Neural crest cell (in vitro differentiated cells): ENCODE measurements at regions not wholly inside any gene's neighbourhood (a gene's known extent, or its start where the extent isn't known, plus 50 kb on each side); places are given as distances from the start of the nearest gene placed in this dataset.

ENCODE experiments used
- DNase-seq: peaks from one replicate; pipeline ENCODE4 v3.0.0; 2021; ENCODE audit warnings: low read depth, mixed read lengths, low spot score
- H3K27ac Mint-ChIP-seq: one replicate; pipeline ENCODE4 v1.8.0; 2021; ENCODE audit warnings: mild to moderate bottlenecking, mixed read lengths; ENCODE audit not compliant: unreplicated experiment
- H3K27me3 Mint-ChIP-seq: 2 replicates; pipeline ENCODE4 v1.8.0; 2021; ENCODE audit warnings: low read depth, mild to moderate bottlenecking, mixed read lengths
- H3K36me3 Mint-ChIP-seq: 2 replicates; pipeline ENCODE4 v1.8.0; 2021; ENCODE audit warnings: low read depth, mild to moderate bottlenecking, mixed read lengths
- H3K4me1 Mint-ChIP-seq: 2 replicates; pipeline ENCODE4 v1.8.0; 2021; ENCODE audit warnings: mixed read lengths
- H3K4me3 Mint-ChIP-seq: one replicate; pipeline ENCODE4 v1.8.0; 2021; ENCODE audit warnings: mild to moderate bottlenecking, mixed read lengths
- H3K9me3 Mint-ChIP-seq: 2 replicates; pipeline ENCODE4 v1.8.0; 2021; ENCODE audit warnings: mixed read lengths
- TF ChIP-seq, protein P1 (sequence below): fragments of 200-600 bp; sonication (generic); conservative IDR thresholded peaks from 2 replicates; pipeline ENCODE4 v1.5.0; 2021; ENCODE audit warnings: antibody characterized with exemption, mild to moderate bottlenecking

DNA sequence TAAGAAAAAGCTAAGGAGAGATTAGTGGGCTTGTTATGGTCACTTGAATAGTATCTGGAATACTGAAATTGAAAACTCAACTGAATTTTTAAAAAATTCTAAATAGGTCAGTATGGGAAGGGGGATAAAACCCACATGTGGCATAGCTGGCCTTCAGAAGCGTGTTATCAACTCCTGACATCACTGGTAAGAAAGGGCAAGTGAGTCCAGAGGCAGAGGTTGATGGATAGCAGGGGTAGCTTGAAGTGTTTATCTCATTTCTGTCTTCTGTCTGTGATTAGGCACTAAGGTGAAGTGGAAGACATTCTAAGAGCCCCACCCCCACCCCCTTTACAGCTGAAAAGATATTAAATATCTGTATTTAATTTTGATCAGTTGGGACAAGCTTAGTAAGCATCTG lies 261.4 kb upstream of the TMTC1 start:
- Mint-ChIP-seq H3K4me3 (no peak overlapping the region), H3K4me1 (no peaks in the 10 kb centered on the region), H3K27ac (no peak overlapping the region), H3K27me3 (no peaks in the 10 kb centered on the region), H3K9me3 (peaks cover 4% of the 10 kb centered on the region), H3K36me3 (no peaks in the 10 kb centered on the region)
- TF ChIP-seq, protein P1, sequence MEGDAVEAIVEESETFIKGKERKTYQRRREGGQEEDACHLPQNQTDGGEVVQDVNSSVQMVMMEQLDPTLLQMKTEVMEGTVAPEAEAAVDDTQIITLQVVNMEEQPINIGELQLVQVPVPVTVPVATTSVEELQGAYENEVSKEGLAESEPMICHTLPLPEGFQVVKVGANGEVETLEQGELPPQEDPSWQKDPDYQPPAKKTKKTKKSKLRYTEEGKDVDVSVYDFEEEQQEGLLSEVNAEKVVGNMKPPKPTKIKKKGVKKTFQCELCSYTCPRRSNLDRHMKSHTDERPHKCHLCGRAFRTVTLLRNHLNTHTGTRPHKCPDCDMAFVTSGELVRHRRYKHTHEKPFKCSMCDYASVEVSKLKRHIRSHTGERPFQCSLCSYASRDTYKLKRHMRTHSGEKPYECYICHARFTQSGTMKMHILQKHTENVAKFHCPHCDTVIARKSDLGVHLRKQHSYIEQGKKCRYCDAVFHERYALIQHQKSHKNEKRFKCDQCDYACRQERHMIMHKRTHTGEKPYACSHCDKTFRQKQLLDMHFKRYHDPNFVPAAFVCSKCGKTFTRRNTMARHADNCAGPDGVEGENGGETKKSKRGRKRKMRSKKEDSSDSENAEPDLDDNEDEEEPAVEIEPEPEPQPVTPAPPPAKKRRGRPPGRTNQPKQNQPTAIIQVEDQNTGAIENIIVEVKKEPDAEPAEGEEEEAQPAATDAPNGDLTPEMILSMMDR, result no peak
- DNase-seq, result no peak

DNA sequence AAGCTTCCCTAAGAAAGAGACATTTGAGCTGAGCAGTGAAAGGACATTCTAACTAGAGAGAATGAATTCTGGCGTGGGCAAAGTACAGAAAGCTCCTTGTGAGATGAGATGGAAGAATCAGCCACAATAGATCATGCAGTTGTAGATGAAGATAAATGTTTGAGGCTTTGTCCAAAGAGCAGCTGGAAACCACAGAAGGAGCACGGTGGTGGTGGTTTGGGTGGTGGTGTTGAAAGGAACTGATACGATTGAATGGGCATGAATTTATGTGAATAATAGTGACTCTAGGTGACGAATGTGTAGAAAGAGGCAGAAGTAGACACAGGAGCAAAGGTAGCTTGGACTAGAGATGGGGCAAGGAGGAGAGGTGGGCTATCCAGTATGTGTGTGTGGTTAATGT lies 260.5 kb upstream of the TMTC1 start:
- Mint-ChIP-seq H3K4me3 (no peak overlapping the region), H3K27me3 (no peaks in the 10 kb centered on the region), H3K4me1 (no peaks in the 10 kb centered on the region), H3K9me3 (peaks cover 4% of the 10 kb centered on the region), H3K36me3 (no peaks in the 10 kb centered on the region), H3K27ac (no peak overlapping the region)
- DNase-seq, result no peak
- TF ChIP-seq, protein P1, result no peak

DNA sequence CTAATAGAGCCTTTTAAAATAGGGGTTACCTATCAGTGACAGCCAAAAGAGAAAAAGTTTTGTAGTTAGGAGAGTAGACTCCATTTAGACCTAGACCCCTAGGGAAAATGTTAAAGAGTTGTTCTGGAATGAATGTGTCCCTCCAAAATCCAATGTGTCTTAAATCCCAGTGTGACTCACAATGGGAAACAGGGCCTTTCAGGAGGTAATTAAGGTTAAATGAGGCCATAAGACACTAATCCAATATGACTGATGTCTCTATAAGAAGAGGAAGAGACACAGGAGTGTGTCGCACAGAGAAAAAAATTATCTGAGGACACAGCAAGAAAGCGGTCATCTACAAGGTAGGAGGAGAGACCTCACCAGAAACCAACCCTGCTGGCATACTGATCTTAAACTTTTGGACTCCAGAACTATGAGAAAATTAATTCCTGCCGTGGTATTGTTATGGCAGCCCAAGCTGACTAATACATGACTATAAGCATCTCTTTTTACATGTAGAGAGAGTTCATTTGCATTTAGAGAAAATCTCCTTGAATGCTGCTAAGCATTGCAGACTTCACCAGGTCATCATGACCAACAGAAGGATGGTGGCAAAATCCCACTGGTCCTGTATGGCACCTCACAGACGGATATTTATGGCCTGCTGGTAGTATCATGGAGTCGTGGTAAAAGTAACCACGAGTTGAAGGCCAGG lies 259.6 kb upstream of the TMTC1 start:
- Mint-ChIP-seq H3K36me3 (no peaks in the 10 kb centered on the region), H3K4me1 (no peaks in the 10 kb centered on the region), H3K4me3 (no peak overlapping the region), H3K27me3 (no peaks in the 10 kb centered on the region), H3K9me3 (peaks cover 4% of the 10 kb centered on the region), H3K27ac (no peak overlapping the region)
- TF ChIP-seq, protein P1, result no peak
- DNase-seq, result no peak

DNA sequence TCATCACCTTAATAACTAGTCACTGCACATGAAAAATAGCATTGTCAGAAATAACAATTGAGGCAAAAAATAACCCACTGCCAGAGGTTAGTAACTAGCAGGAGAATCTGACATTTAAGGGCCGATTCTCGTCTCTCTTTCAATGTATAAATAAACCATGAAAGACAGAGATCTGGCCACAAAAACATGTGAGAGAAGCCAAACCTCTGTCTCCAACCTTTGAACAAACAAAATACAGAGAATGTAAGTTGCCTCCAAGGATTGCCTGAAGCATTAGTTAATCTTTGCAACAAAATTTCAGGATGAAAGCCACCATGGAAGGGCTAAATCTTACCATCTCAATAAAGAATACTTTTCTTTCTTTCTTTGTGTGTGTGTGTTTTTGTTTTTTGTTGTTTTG lies 257.4 kb upstream of the TMTC1 start:
- H3K36me3 Mint-ChIP-seq, result no peaks in the 10 kb centered on the region
- H3K27me3 Mint-ChIP-seq, result no peaks in the 10 kb centered on the region
- DNase-seq, result no peak
- H3K27ac Mint-ChIP-seq, result no peak overlapping the region
- TF ChIP-seq, protein P1, result no peak
- no peak overlapping the region for H3K4me3 Mint-ChIP-seq
- H3K4me1 Mint-ChIP-seq, result no peaks in the 10 kb centered on the region
- H3K9me3 Mint-ChIP-seq, result peaks cover 4% of the 10 kb centered on the region

DNA sequence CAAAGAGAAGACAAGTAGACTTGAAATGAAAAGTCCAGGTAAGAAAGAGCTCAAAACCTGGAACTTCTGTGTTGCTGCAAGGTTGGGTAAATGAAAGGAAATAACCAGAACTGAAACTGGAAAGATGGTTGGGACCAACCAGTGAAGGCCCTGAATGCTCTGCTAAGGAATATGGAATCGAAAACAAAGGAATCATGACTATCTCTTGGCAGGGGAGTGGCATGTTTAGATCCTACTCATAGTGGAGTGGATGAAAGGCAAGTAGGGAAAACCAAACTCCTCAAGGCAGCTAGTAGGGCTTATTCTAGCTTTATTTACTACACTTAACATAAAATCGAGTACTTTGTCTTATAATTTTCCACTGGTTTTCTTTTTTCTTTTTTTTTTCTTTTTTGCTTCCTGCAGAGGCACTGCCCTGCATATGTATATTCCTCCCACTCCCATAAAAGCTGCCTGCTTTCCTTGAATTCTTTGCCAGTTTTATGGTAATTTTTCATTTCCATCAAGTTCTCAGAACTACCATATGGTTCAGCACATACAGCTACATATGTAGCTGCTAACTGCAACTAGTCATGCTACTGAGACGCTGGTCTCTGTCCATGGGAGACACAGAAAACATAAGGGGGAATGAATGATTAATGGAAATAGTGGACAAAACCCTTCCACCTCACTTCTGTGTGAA lies 247.1 kb upstream of the TMTC1 start:
- DNase-seq, result no peak
- H3K4me3 Mint-ChIP-seq, result no peak overlapping the region

More for the DNA sequence above, 247.1 kb upstream of the TMTC1 start:
- Mint-ChIP-seq H3K27ac (no peak overlapping the region), H3K36me3 (no peaks in the 10 kb centered on the region), H3K27me3 (no peaks in the 10 kb centered on the region), H3K4me1 (no peaks in the 10 kb centered on the region), H3K9me3 (peaks cover 5% of the 10 kb centered on the region)
- TF ChIP-seq, protein P1, result no peak
